Left renal cortex interstitium (tissue), 4 donors: ENCODE measurements at regions not wholly inside any gene's neighbourhood (a gene's known extent, or its start where the extent isn't known, plus 50 kb on each side); places are given as distances from the start of the nearest gene placed in this dataset.
"Not testable (repeated sequence)": the region's sequence is repeated elsewhere in the genome, so short reads cannot be mapped to it uniquely, and the experiment has no call there.

Experiments used
- DNase-seq, 4 donors: peaks; one replicate each; pipeline ENCODE4 v3.0.0-alpha.2; 2013; ENCODE audit warnings: low read depth in 4 of 4, low spot score in 2 of 4, missing footprints in 1 of 4

- DNase-seq: no peak
Observed at GRCh38 chr13:66074018-66074615, 1156.0 kb downstream of the PCDH9 start.

DNA sequence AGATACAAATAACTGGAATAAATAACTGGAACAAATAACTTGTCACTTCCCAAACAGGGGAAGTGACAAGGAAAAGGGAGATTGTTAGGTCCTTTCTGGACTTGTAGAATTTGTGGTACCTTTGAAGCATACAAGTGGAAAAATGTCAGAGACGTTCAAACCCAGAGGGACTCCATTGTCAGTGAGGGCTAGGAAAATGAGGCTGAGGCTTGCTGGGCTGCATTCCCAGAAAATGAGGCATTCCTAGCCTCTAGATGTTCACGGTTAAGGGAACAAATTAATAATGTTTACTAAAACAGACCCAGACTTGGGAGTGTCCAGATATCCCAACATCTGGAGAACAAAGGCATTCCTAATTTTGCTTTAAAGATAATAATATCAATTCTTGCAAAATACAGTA is 1158.0 kb downstream of the PCDH9 start:
- not testable (repeated sequence) for DNase-seq

GRCh38 chr13:66071608-66072007 is 1158.5 kb downstream of the PCDH9 start:
- DNase-seq: no peak

- DNase-seq: no peak
Observed at GRCh38 chr13:66071029-66071428, 1159.1 kb downstream of the PCDH9 start.

DNA sequence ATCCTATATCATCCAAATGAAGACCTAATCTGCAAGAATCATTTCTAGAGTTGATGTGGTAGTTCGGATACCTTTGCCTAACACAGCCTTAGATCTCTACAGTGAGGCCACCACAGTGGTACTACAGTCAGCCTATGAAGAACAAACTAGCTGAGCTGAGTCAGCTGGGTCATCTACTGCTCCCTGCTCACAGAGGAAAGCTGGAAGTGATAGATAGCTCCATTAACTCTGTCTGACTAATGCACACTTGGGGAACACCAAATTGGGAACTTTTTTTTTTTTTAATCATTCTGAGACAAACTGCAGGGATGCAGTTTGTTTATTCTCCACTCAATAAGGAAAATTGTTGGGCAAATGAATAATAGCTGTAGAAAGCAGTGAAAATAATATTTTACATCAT is 1160.6 kb downstream of the PCDH9 start:
- DNase-seq: no peak

GRCh38 chr13:66068683-66069082 is 1161.5 kb downstream of the PCDH9 start:
- no peak for DNase-seq

DNA sequence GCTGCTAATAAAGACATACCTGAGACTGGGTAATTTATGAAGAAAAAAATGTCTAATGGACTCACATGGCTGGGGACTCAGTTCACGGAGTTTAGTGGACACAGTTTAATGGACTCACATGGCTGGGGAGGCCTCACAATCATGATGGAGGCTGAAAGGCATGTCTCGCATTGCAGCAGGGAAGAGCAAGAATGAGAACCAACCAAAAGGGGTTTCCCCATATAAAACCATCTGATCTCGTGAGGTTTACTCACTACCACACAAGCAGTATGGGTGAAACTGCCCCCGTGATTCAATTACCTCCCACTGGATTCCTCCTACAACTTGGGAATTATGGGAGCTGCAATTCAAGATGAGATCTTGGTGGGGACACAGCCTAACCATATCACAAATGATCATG is 1181.2 kb downstream of the PCDH9 start:
- no peak for DNase-seq

DNA sequence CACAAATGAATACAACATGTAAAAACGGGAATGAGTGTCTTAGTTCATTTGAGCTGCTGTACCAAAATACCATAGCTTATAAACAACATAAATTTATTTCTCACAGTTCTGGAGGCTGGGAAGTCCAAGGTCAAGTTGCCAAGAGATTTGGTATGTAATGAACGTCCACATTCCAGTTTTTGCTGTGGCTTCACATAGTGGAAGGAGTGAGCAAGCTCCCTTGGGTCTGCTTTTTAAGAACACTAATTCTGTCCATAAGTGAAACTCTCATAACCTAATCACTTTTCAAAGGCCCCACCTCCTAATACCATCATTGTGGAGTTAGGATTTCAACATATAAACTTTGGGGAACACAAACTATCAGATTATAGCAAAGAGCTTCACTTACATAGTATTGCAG is 1189.6 kb downstream of the PCDH9 start:
- DNase-seq: no peak

GRCh38 chr13:66037096-66037495 is 1193.0 kb downstream of the PCDH9 start:
- no peak for DNase-seq

DNA sequence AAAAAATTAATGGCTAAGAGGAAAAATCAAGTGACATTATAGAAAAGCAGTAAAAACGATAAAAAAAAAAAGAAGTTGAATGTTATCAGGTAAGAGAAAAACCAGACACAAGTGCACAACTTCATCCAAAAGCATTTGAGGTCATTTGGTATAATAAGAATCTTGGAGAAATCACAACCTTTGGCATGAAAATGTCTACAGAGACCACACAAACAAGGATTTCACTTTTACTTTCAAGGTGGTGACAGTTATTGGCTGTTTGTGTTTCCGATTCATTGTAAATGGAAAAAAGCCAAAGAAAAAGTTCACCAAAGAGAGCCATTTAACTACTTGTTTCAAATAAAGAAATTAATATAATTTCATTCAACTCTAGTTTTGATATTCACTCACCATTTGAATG is 1193.5 kb downstream of the PCDH9 start:
- no peak for DNase-seq

DNA sequence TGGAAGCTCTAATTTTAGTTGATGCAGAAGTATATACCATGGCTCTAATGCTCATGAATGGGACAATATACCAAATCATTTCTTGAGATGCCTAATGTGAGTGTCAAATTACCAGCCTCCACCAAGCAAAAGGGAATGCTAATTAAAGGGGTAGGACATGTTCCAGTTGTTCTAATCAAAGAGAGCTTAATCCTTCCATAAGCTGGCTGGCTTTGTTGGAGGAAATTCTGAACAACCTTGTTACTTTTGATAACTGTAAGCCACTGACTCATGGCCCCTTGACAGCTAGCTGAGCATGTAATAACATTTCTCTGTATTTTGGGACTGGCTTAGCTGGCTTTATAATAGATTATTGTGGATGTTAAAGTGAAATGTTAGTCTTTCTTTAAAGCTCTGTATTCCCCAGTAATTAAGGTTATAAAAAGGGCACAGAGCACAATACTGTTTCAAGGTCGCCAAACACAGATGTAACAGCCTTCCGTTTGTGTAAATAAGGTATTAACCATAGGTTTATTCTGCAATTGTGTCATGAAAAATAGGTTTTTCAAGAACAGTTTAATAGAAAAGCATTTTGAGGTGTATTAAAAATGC is 1194.0 kb downstream of the PCDH9 start:
- no peak for DNase-seq

- DNase-seq: no peak
Observed at GRCh38 chr13:66033924-66034323, 1196.2 kb downstream of the PCDH9 start.

DNA sequence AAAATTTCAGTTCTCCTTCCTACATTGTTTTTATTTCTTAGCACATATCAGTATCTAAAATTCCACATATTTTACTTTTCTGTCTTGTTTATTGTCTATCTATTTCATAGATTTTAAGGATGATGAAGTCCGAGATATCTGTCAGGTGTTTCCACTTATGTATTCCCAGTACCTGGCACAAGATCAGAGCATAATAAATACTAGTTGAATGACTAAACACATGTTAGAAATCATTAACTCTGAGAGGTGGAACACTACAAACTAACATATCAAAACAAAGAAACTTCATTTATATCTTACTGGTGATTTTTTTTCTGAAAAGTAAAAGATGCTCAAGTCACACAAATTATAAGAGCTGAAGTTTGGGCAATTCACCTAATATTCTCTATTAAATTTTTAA is 1208.3 kb downstream of the PCDH9 start:
- no peak for DNase-seq

GRCh38 chr13:66014771-66015170 is 1215.4 kb downstream of the PCDH9 start:
- no peak for DNase-seq

DNA sequence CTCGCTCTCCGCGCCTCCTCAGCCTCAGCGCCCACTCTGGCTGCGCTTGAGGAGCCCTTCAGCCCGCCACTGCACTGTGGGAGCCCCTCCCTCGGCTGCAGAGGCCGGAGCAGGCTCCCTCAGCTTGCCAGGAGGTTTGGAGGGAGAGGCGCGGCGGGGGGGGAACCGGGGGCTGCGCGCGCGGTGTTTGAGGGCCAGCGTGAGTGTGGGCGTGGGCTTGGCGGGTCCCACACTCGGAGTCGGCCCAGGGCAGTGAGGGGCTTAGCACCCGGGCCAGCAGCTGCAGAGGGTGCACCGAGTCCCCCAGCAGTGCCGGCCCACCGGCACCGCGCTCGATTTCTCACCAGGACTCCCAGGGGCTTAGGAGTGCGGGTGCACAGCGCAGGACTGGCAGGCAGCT is 1220.9 kb downstream of the PCDH9 start:
- DNase-seq: no peak

GRCh38 chr13:66003558-66003957 is 1226.6 kb downstream of the PCDH9 start:
- no peak for DNase-seq

GRCh38 chr13:66001140-66001539 is 1229.0 kb downstream of the PCDH9 start:
- no peak for DNase-seq

- no peak for DNase-seq
Observed at GRCh38 chr13:65999411-65999810, 1230.7 kb downstream of the PCDH9 start.

- DNase-seq: no peak
Observed at GRCh38 chr13:65990684-65991083, 1239.5 kb downstream of the PCDH9 start.

- DNase-seq: no peak
Observed at GRCh38 chr13:65985612-65986011, 1244.5 kb downstream of the PCDH9 start.

- no peak for DNase-seq
Observed at GRCh38 chr13:65977525-65977924, 1252.6 kb downstream of the PCDH9 start.

DNA sequence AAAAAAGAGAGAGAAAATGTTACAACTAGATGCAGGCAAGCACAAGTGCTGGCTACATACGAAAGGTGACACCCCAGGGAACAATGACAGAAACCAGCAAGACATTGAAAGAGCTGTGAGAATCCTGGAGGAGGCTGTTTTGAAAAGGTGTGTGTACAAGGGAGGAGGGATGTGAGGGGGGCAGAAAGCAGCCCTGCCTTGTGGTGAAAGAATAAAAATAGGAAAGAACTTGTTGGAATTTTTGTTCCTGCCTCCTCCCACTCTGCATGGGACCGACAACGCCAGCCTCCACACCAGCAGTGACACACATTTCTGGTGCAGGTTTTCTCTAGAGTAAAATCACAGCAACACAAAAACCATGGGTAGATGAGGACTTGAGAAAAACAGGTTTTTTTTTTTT is 1258.6 kb downstream of the PCDH9 start:
- no peak for DNase-seq

DNA sequence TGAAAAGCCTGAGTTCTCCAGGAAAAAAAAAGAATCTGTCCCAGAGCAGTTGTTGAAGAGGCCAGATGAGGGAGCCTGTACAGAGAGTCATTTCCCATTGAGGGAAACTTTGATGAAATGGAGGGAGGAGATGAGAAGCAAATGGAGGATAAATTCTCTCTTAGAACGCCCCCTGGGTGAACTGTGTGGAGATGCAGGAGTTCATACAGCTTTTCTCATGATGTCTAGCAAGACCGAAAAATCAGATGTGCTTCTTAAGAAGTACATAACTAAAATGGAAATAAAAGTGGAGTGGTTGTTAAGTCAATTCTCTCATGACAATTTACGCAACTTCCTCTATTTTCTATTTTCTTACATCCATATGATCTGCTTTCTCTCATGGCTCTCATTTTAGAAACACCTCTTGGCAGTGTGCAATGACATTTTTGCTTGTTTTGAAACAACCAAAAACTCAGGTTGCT is 1263.1 kb downstream of the PCDH9 start:
- DNase-seq: no peak
